ENCODE measurements at regions not wholly inside any gene's neighbourhood (a gene's known extent, or its start where the extent isn't known, plus 50 kb on each side); places are given as distances from the start of the nearest gene placed in this dataset.

DNA sequence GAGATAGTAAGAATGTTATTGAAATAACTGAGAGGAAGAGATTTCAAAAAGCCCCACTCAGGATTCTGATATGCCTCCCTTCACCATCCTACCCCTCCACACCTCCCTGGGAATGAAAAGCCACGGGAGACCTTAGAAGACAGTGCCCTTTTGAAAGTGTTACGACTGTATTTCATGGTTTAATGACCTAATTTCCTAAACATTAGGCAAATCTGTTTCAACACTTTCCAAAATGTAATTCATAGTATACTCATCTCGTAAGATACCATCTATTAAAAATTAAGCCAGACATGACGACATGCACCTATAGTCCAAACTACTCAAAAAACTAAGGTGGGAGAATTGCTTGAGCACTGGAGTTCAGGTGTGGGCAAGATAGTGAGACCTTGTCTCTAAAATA, 106.3 kb downstream of the HNRNPD start:
- no peak overlapping the region for H3K27ac ChIP-seq (ENCODE audit: low read depth, low read length)
- H3K23me2 ChIP-seq (ENCODE audit: low read depth, low read length) = no peaks in the 10 kb centered on the region
- no peaks in the 10 kb centered on the region for H3K79me2 ChIP-seq (ENCODE audit: control insufficient read depth in 1 of 2, insufficient read depth in 2 of 2, low read length in 2 of 2)
- no peak overlapping the region for H3K4me3 ChIP-seq (ENCODE audit: extremely low read depth in 1 of 4, insufficient read depth in 2 of 4, low read depth in 3 of 4, low read length in 4 of 4)
- no peak overlapping the region for H2BK15ac ChIP-seq (ENCODE audit: low read length)
- H2BK20ac ChIP-seq (ENCODE audit: low read length) = no peak overlapping the region
- no peak overlapping the region for H3K18ac ChIP-seq (ENCODE audit: extremely low read depth, low read length)
- FAIRE-seq = no peak
- H4K91ac ChIP-seq (replicated peaks; ENCODE audit: insufficient read length, low read length) = no peak overlapping the region
- no peak overlapping the region for H3K9ac ChIP-seq (replicated peaks in 1 of 4; ENCODE audit: extremely low read depth in 1 of 4, low read depth in 3 of 4, low read length in 3 of 4)
- 0 out of 4 replicates have a peak, but pooled peaks cover 0 to 2% of the 10 kb centered on the region in 2 experiments for H3K9me3 ChIP-seq (ENCODE audit: insufficient read depth in 2 of 2, low read depth in 1 of 2, low read length in 1 of 2)
- no peak overlapping the region for H3K23ac ChIP-seq (ENCODE audit: insufficient read length)
- H2BK120ac ChIP-seq (replicated peaks; ENCODE audit: low read depth, low read length) = no peak overlapping the region
- H3K27me3 ChIP-seq (replicated peaks in 1 of 4; ENCODE audit: control insufficient read depth in 3 of 4, extremely low read depth in 1 of 4, insufficient read depth in 3 of 4, low read length in 3 of 4) = no peaks in the 10 kb centered on the region
- no peak overlapping the region for H2AFZ ChIP-seq (ENCODE audit: low read length)
- DNase-seq (ENCODE audit: low read depth in 1 of 2, low spot score in 2 of 2) = no peak
- TF ChIP-seq SP4 (IDR thresholded peaks at IDR 0.05; ENCODE audit: low read length) (no peak), RFX5 (IDR thresholded peaks at IDR 0.05; ENCODE audit: borderline replicate concordance, low read depth, low read length) (no peak)
- no peak overlapping the region for H3K14ac ChIP-seq (ENCODE audit: insufficient read length)
- no peaks in the 10 kb centered on the region for H3K79me1 ChIP-seq (ENCODE audit: low read depth, low read length)
- no peak overlapping the region for H4K8ac ChIP-seq (ENCODE audit: extremely low read depth, insufficient read depth, low read length)
- H3K4me1 ChIP-seq (replicated peaks in 1 of 4; ENCODE audit: control insufficient read depth in 3 of 4, insufficient read depth in 4 of 4, low read length in 3 of 4) = peaks cover 0 to 6% (median 1%) of the 10 kb centered on the region in 4 experiments; a peak in 3 of 7 replicates
- no peak overlapping the region for H2BK5ac ChIP-seq (ENCODE audit: low read depth, low read length)
- no peaks in the 10 kb centered on the region for H4K20me1 ChIP-seq (replicated peaks in 1 of 2; ENCODE audit: control insufficient read depth in 1 of 2, insufficient read depth in 2 of 2, low read length in 2 of 2)
- POLR2A ChIA-PET (ENCODE audit: partially characterized antibody) = interaction anchor here (1.7 kb wide), 1 partner anchor 8 kb away, joined by 4 read pairs; no protein-coding TSS in a partner anchor
- 87% methylated on average over 4 of the region's 4 CpGs; no CpG with 5 or more reads in 1 of the 2 experiments for WGBS, 2 experiments (ENCODE audit: extremely low coverage in 1 of 2, insufficient coverage in 1 of 2, insufficient read length in 1 of 2, insufficient replicate concordance in 2 of 2, low coverage in 1 of 2, low lambda C conversion rate in 2 of 2, missing lambda C conversion rate in 1 of 2)
- H2BK12ac ChIP-seq (ENCODE audit: low read depth, low read length) = no peak overlapping the region
- no peak overlapping the region for H2AK5ac ChIP-seq (ENCODE audit: low read depth, low read length)
- no peaks in the 10 kb centered on the region for H3K36me3 ChIP-seq (ENCODE audit: control insufficient read depth in 2 of 4, insufficient read depth in 4 of 4, low read length in 3 of 4)
- no peak overlapping the region for H4K5ac ChIP-seq (ENCODE audit: insufficient read length, low read depth, low read length)
- CTCF ChIA-PET (ENCODE audit: partially characterized antibody) = interaction anchor here (0.9 to 3.7 kb wide), 13 partner anchors 11 to 861 kb away, joined by 3 to 26 read pairs (median 5); no protein-coding TSS in a partner anchor
- no peak overlapping the region for H3K4ac ChIP-seq (replicated peaks; ENCODE audit: insufficient read length, low read depth, low read length)
- no peak overlapping the region for H3K4me2 ChIP-seq (ENCODE audit: insufficient read depth in 1 of 2, low read depth in 2 of 2, low read length in 2 of 2)
- H3K56ac ChIP-seq (replicated peaks; ENCODE audit: insufficient read length, low read depth, low read length) = no peak overlapping the region

Measured in H1 (cell line).